HG02759 (cell line): ENCODE measurements at regions not wholly inside any gene's neighbourhood (a gene's known extent, or its start where the extent isn't known, plus 50 kb on each side); places are given as distances from the start of the nearest gene placed in this dataset.
"Not testable (repeated sequence)": the region's sequence is repeated elsewhere in the genome, so short reads cannot be mapped to it uniquely, and the experiment has no call there.

Experiments used
- ATAC-seq: cut with Tn5 transposase; IDR thresholded peaks from one replicate; pipeline ENCODE4 v1.9.1; 2021; ENCODE audit warnings: mild to moderate bottlenecking, moderate library complexity; ENCODE audit not compliant: unreplicated experiment

DNA sequence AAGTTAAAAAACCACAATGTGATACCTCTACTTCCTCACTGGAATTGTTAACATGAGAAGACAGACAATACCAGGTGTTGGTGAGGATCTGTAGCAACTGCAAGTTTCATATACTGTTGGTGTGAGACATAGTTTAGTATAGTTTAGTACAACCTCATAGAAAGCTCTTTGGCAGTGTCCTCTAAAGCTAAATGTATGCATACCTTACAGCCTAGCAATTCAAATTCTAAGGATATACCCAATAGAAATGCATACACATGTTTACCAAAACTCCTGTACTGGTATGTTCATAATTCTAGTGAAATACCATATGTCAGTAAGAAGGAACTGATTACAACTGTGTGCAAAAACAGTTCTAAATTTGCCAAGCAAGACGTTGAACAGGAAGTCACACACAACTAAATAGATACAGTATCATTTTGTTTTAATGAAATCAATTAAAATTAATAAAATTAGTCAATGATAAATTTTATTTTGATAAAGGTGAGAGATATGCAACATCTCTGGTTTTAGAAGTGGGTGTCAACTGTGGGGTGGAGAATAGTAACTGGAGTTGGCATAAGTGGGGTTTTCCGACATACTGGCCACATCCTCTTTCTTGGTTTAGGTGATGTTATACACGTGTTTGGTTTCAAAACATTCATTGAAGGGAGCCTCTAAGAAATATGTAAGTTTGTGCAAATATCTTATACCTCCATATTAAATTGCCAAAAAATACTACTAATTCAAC lies 450.7 kb downstream of the PTPRC start:
- ATAC-seq: peak; percentile 85

DNA sequence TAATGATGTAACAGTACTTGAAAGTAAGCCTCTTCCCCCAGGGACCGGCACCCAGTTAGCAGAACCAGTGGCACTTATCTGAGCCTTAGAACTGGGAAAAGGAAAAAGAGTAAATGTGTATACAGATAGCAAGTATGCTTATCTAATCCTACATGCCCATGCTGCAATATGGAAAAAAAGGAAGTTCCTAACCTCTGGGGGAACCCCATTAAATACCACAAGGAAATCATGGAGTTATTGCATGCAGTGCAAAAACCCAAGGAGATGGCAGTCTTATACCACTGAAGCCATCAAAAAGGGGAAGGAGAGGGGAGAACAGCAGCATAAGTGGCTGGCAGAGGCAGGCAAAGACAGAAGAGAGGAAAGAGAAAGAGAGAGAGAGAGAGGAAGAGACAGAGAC lies 456.8 kb downstream of the PTPRC start:
- not testable (repeated sequence) for ATAC-seq

DNA sequence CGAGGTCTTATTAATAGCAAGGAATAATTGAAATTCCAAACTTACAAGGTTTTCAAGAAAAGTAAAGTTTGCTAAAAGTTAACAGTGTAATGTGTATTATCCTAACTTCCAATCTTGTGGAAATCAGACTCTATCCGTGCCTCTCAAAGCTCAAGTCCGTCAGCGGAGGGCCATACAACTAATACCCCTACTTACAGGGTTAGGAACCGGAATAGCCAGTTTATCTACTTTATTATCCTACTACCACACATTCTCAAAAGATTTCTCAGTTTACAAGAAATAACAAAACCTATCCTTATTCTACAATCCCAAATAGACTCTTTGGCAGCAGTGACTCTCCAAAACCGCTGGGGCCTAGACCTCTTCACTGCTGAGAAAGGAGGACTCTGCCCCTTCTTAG lies 457.8 kb downstream of the PTPRC start:
- ATAC-seq: no peak

DNA sequence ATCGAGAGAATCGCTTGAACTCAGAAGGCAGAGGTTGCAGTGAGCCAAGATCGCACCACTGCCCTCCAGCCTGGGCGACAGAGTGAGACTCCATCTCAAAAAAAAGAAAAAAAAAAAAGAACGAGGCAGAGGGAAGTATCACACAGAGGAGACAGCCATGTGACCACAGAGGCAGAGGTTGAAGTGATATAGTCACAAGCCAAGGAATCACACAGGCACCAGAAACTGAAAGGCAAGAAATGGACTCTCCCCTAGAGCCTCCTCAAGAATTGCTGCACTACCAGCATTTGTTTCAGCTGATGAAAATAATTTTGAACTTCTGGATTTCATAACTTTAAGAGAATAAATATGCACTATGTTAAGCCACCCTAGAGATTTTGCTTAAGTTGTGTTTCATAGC lies 459.6 kb downstream of the PTPRC start:
- no peak for ATAC-seq

DNA sequence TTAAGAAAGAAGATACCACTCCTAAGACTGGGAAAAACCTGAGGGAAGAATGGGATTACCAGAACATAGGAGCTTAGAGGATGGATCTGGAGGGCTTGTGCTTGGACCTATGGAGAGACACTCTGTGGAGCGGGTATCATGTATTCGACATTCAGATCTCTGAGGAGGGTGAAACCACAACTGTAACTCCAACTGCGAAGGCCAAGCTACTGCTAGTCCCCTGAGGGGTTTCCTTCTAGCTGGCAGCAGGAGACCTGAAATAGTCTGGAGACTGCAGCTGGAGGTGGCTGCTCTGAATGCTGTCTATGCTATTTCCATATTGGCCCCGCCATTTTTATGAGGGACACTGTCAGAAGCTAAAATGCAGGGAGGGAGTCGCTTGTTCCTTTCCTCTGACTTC lies 462.3 kb downstream of the PTPRC start:
- no peak for ATAC-seq

DNA sequence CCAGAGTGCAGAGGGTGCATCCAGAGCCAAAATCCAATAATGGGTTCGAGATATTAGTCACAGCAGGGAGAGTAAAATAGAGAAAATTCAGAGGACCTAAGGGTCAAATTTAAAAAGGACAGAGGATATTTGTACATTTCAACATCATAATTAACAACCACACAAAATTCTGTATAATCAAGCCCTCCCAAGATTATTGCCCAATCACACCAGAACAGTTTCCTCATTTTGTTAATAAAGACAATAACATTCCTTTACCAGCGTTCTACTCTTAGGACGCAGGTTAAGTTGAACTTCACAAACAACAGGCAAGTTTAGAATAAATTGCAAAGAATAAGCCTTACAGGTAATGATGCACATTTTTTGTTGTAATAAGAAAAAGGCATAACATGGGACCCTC lies 462.8 kb downstream of the PTPRC start:
- ATAC-seq: no peak

DNA sequence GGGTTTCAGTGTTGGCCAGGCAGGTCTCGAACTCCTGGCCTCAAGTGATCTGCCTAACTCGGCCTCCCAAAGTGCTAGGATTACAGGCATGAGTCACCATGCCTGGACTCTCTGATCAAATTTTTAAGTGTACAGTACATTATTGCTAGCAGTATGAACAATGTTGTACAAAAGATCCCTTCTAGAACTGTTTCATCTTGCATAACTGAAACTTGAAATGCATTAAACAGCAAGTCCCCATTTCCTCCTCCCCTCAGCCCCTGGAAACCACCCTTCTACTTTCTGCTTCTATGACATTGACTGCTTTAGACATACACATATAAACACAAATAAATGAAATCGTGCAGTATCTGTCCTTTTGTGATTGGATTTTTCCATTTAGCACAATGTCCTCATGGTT lies 463.4 kb downstream of the PTPRC start:
- ATAC-seq: peak; percentile 71

DNA sequence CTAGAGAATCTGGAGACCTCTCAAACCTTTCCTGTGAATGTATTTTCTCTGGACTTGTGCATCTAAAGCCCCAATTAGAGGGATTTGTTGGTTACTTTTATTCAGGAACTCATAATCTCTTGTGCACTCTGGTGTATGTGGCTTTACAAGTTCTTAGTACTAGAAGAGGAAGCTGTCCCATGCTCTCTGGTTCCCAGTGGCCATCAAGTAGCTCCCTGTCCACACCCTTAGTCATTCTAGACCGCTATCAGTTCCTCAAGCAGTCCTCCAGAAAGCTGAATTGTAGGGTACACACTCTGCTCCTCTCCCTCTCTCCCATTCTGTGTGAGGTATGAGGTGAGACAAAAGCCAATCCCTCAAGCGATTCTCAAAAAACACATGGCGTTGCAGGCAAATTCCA lies 470.3 kb downstream of the PTPRC start:
- no peak for ATAC-seq

DNA sequence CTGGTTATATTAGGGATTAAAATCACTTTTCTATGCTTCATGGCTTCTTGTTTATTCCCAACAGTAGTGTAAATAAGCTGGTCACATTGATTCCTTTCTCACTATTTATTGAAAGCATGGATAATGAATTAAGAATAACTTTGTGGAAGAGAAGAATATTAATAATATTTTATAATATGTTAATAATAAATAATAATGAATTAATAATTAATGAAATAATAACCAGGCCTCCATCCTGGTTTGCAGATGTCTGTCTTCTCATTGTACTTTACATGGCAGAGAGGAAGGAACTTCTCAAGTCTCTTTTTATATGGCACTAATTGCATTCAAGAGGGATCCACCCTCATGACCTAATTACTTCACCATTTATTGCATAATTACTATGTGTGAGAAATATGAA lies 473.5 kb downstream of the PTPRC start:
- ATAC-seq: no peak

DNA sequence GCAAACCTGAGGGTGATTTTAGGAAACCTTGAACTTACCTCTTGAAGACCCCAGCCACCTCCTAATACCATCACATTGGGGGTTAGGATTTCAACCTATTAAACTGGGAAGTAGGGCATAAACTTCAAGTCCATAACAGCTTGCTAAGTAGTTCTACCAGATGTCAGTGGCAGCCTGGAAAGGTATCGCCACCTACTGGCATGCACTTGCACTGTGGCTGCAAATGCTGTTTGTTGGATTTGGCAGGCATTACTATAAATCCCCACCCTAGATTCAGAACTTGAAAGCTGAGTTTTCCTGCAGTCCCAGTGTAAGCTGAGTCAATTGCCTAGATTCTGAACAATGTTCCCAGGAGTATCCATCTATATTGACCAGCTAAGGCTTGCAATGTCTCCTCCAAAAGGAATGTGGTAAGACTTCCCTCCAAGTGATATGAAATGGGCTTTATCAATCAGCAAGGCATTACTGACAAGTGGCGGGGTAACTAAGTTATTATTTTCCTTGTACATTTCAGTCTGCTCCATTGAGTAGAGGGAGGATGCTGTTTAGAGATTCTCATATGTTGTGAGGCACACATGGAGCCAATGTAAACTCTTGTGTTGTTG lies 474.5 kb downstream of the PTPRC start:
- ATAC-seq: peak; percentile 53

DNA sequence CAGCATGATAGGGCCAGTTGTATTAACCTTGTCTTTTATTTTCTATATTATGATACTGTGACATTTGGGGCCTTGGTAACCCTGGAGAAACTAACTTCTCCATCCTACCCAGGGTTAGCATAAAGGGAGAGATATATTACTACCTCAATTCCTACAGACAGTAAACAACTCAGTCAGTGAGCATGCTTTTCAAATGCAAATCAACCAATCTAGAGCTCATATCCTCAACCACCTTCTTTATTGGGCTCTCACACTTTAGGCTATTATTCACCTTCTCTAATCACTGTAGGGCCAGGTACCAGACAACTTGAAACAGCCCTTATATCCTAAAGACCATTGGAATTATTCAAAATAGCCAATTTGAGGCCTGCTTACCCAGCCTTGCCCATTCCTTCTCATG lies 477.6 kb downstream of the PTPRC start:
- ATAC-seq: no peak

DNA sequence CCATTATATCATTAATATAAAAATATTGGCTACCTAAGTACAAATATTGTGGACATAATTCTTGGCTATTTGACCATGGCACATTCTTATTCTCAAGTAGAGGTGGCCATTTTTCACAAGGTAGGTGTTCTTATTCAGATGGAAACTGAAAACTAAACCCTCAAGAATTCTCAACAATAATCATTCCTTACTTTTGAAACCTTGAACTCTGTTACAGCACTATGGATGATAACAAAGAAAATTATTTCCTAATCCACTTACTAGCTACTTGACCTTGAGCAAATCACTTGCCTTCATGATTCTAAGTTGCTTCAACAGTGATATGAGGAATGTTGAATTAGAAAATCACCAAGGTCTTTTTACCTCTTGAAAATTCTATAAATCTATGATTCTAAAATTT lies 482.2 kb downstream of the PTPRC start:
- ATAC-seq: no peak

DNA sequence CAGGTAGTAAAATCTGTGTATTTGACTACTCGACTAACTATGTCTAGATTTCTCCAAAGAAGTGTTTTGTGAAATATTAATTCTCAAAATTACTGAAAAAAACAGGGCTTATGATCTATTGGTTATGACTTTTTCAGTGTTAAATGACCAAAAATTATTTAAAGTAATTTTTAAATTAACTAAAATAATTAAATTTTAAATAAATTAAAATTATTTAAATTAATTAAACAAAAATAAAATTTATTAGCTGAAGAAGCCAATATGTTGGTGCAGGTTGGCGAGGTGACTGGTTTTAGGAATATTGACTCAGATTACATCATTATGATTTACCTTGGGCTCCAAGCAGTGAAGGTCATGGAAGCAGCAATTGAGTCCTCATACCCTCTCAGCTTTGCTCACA lies 483.2 kb downstream of the PTPRC start:
- no peak for ATAC-seq

DNA sequence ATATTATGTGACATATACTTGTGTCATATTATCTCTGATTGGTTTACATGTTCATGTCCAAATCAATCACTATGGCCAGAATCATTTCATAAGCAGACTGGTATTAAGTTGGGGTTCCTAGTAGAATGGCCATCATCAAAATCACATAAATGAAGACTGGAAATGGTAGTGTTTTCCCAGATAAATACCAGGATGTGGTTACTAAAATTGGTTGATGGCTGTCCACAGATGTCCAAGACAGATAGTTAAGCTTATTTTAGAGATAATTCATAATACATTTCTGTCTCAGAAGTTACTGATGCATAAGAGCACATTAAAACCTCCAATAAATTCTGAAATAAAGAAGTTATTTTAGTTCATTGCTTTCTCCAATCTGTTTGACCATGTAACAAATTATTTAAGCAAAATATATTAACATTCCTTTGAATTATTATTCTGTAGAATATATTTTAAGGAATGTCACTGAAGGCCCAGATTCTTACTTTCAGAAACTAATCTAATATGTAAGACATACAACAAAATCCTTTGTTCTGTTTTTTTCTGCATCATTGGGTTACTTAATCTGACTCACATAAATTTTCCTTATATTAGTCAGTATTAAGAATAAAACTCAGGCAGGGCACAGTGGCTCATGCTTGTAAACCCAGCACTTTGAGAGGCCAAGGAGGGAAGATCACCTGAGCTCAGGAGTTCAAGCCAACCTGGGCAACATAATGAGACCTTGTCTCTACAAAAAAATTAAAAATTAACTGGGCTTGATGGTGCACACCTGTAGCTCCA lies 483.9 kb downstream of the PTPRC start:
- no peak for ATAC-seq

DNA sequence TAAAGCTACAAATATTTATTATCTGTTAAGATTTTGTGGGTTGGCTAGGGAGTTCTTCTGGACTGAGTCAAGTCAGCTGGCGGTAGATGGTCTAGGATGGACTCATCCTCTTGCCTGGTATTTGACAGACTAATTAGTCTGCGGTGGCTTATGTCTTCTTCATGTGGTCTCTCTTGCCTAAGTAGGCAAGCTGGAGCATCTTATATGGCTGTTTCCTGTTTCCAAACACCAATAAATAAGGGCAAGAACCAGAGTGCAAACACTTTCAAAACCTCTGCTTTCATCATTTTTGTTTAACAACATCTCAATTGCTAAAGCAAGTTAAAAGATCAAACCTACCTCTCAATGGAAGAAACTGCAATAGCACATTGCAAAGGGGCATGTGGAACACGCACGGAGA lies 484.8 kb downstream of the PTPRC start:
- no peak for ATAC-seq

DNA sequence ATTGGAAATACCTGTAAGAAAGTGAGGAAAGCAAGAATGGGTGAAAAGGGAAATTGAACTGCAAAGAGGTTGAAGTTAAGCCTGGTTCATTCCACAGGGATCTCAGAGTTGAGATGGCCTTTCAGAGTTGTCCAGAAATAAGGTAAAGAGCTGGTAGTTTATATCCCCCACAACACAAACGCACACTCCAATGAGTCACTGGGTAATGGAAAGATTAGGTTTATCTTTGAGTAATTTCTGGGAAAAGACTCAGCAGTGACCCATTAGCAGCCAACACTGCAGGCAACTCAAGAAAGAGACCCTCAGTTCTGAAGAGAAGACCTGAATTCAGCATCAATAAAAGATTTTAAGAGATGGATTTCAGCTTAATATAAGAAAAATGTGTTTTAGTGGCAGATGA lies 485.5 kb downstream of the PTPRC start:
- no peak for ATAC-seq

DNA sequence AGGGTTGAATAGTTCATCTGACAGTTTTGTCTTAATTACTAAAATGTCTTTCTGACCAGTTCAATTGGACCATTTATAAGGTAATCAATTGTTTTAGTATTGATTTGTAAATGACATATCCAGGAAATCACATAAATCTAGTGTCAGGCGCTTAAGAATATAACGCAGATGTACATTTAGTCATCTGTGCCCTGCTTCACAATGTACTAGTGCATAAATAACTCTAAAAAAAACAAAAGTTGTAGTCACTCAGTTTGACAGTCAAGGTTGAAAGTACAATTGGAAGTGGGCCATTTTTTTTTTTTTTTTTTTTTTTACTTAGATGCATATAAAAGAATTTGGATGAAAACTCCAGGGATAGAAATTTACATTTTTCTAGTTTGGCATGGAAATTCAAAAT lies 490.4 kb downstream of the PTPRC start:
- no peak for ATAC-seq

DNA sequence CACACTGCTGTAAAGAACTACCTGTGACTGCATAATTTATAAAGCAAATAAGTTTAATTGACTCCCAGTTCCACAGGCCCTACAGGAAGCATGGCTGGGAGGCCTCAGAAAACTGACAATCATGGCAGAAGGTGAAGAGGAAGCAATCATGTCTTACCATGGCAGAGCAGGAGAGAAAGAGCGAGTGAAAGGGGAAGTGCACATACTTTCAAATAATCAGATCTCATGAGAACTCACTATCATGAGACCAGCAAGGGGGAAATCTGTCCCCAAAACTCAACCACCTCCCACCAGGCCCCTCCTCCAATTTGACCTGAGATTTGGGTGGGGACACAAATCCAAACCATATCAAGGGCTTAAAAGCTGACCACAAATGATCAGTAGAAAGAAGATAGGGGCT lies 493.2 kb downstream of the PTPRC start:
- ATAC-seq: no peak

DNA sequence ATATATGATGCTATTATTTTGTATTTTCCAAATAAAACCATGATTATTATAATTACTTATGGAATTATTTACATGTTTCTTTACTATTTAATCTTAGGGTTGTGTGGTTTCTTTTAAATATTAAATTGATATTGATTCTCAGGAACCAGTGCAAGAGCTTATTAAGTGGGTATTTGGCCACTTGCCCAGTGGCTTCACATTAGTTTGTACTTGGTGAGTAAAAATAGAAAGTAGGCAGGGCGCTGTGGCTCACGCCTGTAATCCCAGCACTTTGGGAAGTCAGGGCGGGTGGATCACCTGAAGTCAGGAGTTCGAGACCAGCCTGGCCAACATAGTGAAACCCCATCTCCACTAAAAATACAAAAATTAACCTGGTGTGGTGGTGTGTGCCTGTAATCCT lies 497.1 kb downstream of the PTPRC start:
- no peak for ATAC-seq

DNA sequence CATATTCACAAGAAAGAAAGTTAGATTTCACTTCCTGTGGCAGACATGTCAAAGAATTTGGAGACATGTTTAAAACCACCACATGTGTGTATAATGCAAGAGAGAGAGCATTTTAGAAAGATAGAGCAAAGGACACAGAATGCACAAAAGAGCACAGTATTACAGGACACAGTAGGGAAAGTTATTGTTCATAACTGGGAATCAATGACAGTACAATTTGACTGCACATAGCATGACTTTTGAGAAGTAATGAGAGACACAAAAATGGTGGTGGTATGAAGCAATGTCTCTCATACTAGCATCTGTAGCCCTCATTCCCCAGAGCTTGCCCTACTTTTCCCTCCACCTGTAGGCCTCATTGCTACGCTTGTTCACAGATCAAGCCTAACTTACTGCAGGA lies 499.2 kb downstream of the PTPRC start:
- no peak for ATAC-seq

DNA sequence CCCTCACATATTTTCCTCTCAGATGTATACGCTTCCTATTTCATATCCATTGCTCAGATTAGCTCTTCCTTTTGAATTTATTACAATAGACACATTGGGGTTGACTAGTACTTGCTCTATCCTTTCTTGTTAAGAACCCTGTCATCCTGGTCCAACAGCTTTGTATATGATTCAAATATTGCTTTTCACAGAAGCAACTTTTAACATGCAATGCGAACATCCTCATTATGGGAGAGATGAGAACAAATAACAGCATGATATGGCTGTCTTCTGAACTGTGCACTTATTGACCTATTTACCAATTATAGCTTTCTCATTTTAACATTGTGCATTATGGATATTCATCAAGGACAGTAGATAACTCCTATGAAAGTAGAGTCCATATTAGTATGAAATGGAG lies 510.8 kb downstream of the PTPRC start:
- ATAC-seq: no peak

DNA sequence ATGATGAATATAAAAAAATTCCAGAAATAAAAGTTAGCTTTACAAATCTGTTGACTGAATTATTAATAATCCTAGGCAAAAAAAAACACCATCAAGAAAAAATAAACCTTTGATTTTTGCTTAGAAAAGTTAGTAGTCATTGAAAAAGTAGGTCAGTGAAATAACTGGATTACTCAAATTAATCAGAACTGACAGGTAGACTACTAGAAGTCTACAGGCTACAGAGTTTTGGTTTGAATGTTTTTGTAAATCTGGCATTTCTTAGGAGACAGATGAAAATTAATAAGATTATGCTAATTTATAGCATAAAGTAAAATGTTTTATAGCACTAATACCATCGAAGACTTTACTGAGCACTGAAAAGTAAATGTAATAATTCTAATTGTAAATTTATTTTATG lies 511.9 kb downstream of the PTPRC start:
- no peak for ATAC-seq
